Endothelial cell of umbilical vein (primary cell): ENCODE measurements at regions not wholly inside any gene's neighbourhood (a gene's known extent, or its start where the extent isn't known, plus 50 kb on each side); places are given as distances from the start of the nearest gene placed in this dataset.

Source experiments
- BruUV-seq: library from RNA; stranded (reverse); fragments of 400-500 nt; replicated peaks from 2 replicates; lab custom pipeline; 2021; lab: Mats Ljungman, UMichigan
- CTCF ChIA-PET: fragments of 300-600, 350-600 bp; sonication (Branson Sonifier 250); formaldehyde crosslinking; loops from one replicate; lab custom pipeline; 2021; ENCODE audit warnings: antibody characterized with exemption, inconsistent platforms; lab: Charles Lee
- POLR2A ChIA-PET: fragments of 300-600, 350-600 bp; sonication (Branson Sonifier 250); formaldehyde crosslinking; loops from one replicate; lab custom pipeline; 2021; ENCODE audit warnings: antibody characterized with exemption, inconsistent platforms; lab: Charles Lee
- DNase-seq: peaks from one replicate; pipeline ENCODE4 v3.0.0-alpha.2; 2011; ENCODE audit warnings: low read depth, low spot score
- FAIRE-seq: peaks from 2 replicates; lab custom pipeline; 2011; peaks lifted over from hg19 to GRCh38; lab: Jason Lieb, UNC
- H2AFZ ChIP-seq: 2 replicates; pipeline ENCODE4 v1.6.0; 2012; ENCODE audit warnings: low read depth, low read length, control low read depth, inconsistent platforms
- H3K27ac ChIP-seq: 2 replicates; pipeline ENCODE4 v1.5.1; 2011; ENCODE audit warnings: low read depth, mild to moderate bottlenecking, control low read depth, low read length, moderate library complexity; ENCODE audit not compliant: insufficient read depth
- H3K27me3 ChIP-seq, 2 experiments: 2 replicates each; pipeline versions ENCODE4 v1.6.0 to v1.6.1; 2011; ENCODE audit warnings: low read length in 2 of 2, mixed read lengths in 1 of 2; ENCODE audit not compliant: control insufficient read depth in 2 of 2, insufficient read depth in 2 of 2
- H3K36me3 ChIP-seq, 2 experiments: 2 replicates in 1 of 2; 3 replicates in 1 of 2; pipeline ENCODE4 v1.5.1; 2011; ENCODE audit warnings: low read length in 2 of 2, mild to moderate bottlenecking in 1 of 2, moderate library complexity in 1 of 2; ENCODE audit not compliant: control insufficient read depth in 2 of 2, insufficient read depth in 2 of 2; ENCODE audit errors: extremely low read depth in 1 of 2
- H3K4me1 ChIP-seq: 3 replicates; pipeline ENCODE4 v1.5.1; 2011; ENCODE audit warnings: mild to moderate bottlenecking, low read length; ENCODE audit not compliant: control insufficient read depth, insufficient read depth; ENCODE audit errors: extremely low read depth
- H3K4me2 ChIP-seq: 2 replicates; pipeline ENCODE4 v1.6.1; 2011; ENCODE audit warnings: low read length, control low read depth, mixed read lengths; ENCODE audit not compliant: insufficient read depth
- H3K4me3 ChIP-seq, 3 experiments: fragments of 200-600 bp in 1 of 3; sonication (generic), shearing (Covaris generic) in 1 of 3; replicated peaks in 1 of 3; 2 replicates each; pipeline ENCODE4 v1.5.1; 2011 to 2016; ENCODE audit warnings: control low read depth in 3 of 3, low read length in 3 of 3, mild to moderate bottlenecking in 2 of 3, inconsistent platforms in 1 of 3, low read depth in 1 of 3, moderate library complexity in 1 of 3; ENCODE audit not compliant: insufficient read depth in 1 of 3
- H3K79me2 ChIP-seq: 2 replicates; pipeline ENCODE4 v1.6.0; 2012; ENCODE audit warnings: low read length, inconsistent platforms; ENCODE audit not compliant: control insufficient read depth, insufficient read depth
- H3K9ac ChIP-seq: replicated peaks from 2 replicates; pipeline ENCODE3; 2011; ENCODE audit warnings: low read length, control low read depth; ENCODE audit not compliant: insufficient read depth; ENCODE audit errors: extremely low read depth
- H3K9me1 ChIP-seq: replicated peaks from 3 replicates; pipeline ENCODE4 v1.6.0; 2011; ENCODE audit warnings: mild to moderate bottlenecking, low read length; ENCODE audit not compliant: control insufficient read depth, insufficient read depth; ENCODE audit errors: extremely low read depth
- H3K9me3 ChIP-seq: replicated peaks from 2 replicates; pipeline ENCODE4 v1.5.1; 2012; ENCODE audit warnings: low read length, inconsistent platforms; ENCODE audit not compliant: control insufficient read depth, insufficient read depth
- H4K20me1 ChIP-seq: replicated peaks from 2 replicates; pipeline ENCODE3; 2011; ENCODE audit warnings: mild to moderate bottlenecking, low read length; ENCODE audit not compliant: control insufficient read depth, insufficient read depth; ENCODE audit errors: extremely low read depth
- CTCF ChIP-seq, 2 donors: IDR thresholded peaks; 1 replicate in 1 of 2; 2 replicates in 1 of 2; pipeline ENCODE4 v1.5.1; 2011; ENCODE audit warnings: low read length in 2 of 2, mild to moderate bottlenecking in 2 of 2, moderate library complexity in 2 of 2, control low read depth in 1 of 2, inconsistent platforms in 1 of 2, low read depth in 1 of 2; ENCODE audit not compliant: insufficient read depth in 1 of 2; ENCODE audit errors: extremely low read depth in 1 of 2
- EZH2 ChIP-seq: IDR thresholded peaks from 2 replicates; pipeline ENCODE4 v1.6.1; 2012; ENCODE audit warnings: borderline replicate concordance, low read depth, mild to moderate bottlenecking, moderate library complexity, low read length, inconsistent platforms; ENCODE audit not compliant: severe bottlenecking
- FOS ChIP-seq: IDR thresholded peaks from 2 replicates; pipeline ENCODE4 v1.6.1; 2011; ENCODE audit warnings: mild to moderate bottlenecking, low read length, moderate library complexity, borderline replicate concordance; ENCODE audit not compliant: insufficient read depth
- GATA2 ChIP-seq: IDR thresholded peaks from 2 replicates; pipeline ENCODE4 v1.7.0; 2011; ENCODE audit warnings: low read depth, mild to moderate bottlenecking, moderate library complexity, mixed read lengths, low read length; ENCODE audit not compliant: insufficient read length, insufficient read depth
- JUN ChIP-seq: IDR thresholded peaks from 2 replicates; pipeline ENCODE4 v1.6.1; 2011; ENCODE audit warnings: borderline replicate concordance, low read depth; ENCODE audit not compliant: insufficient read length, insufficient read depth
- MAX ChIP-seq: IDR thresholded peaks from 2 replicates; pipeline ENCODE4 v1.6.1; 2011; ENCODE audit not compliant: insufficient read depth, insufficient read length
- MYC ChIP-seq: IDR thresholded peaks from one replicate; pipeline ENCODE4 v1.6.1; 2011; ENCODE audit warnings: mild to moderate bottlenecking, low read depth, low read length
- POLR2A ChIP-seq: IDR thresholded peaks from 2 replicates; pipeline ENCODE4 v1.6.1; 2012; ENCODE audit warnings: low read depth, mild to moderate bottlenecking, control low read depth, low read length
- POLR2AphosphoS5 ChIP-seq: IDR thresholded peaks from 2 replicates; pipeline ENCODE4 v1.6.1; 2012; ENCODE audit warnings: low read depth, mild to moderate bottlenecking, control low read depth, low read length, moderate library complexity; ENCODE audit not compliant: insufficient read depth
- dilution Hi-C: fragments of 300-500 bp; cut with MboI; formaldehyde crosslinking; loops from one replicate; pipeline ENCODE4 v1.15.0; 2019; ENCODE audit warnings: low sequenced_read_pairs; ENCODE audit not compliant: extremely low pct_ligation_motif_present
- intact Hi-C: fragments of 100-400 bp; cut with micrococcal nuclease; formaldehyde crosslinking; loops from one replicate; pipeline ENCODE4 v1.10.0; 2022

GRCh38 chr12:92533280-92533890 is 169.4 kb upstream of the PLEKHG7 start:
- no peaks in the 10 kb centered on the region for H3K9me3 ChIP-seq
- H3K4me2 ChIP-seq, result no peak overlapping the region
- H3K9ac ChIP-seq, result no peak overlapping the region
- no TSS peak for BruUV-seq
- no peaks in the 10 kb centered on the region for H3K9me1 ChIP-seq
- H3K36me3 ChIP-seq, result no peaks in the 10 kb centered on the region
- H2AFZ ChIP-seq, result no peak overlapping the region
- no peaks in the 10 kb centered on the region for H4K20me1 ChIP-seq
- intact Hi-C loops, result no loop called here
- H3K27ac ChIP-seq, result no peak overlapping the region
- no peak for FAIRE-seq
- POLR2A ChIA-PET, result interaction anchor here (0.6 kb wide), 1 partner anchor 12 kb away, joined by 3 read pairs; no protein-coding TSS in a partner anchor
- H3K4me1 ChIP-seq, result no peaks in the 10 kb centered on the region
- dilution Hi-C loops, result no loop called here
- CTCF ChIA-PET, result no interaction called here
- H3K4me3 ChIP-seq, result no peak overlapping the region
- no peaks in the 10 kb centered on the region for H3K79me2 ChIP-seq
- TF ChIP-seq MYC (no peak), POLR2AphosphoS5 (no peak), MAX (no peak), EZH2 (no peak), JUN (no peak), POLR2A (no peak), CTCF (IDR thresholded peaks at IDR 0.05; ENCODE audit: extremely low read depth in 1 of 2, insufficient read depth in 1 of 2, low read depth in 1 of 2, low read length in 2 of 2) (no peak), FOS (no peak), GATA2 (no peak)
- no peak for DNase-seq
- no peaks in the 10 kb centered on the region for H3K27me3 ChIP-seq
